Dermis blood vessel endothelial cell (primary cell): ENCODE measurements at regions not wholly inside any gene's neighbourhood (a gene's known extent, or its start where the extent isn't known, plus 50 kb on each side); places are given as distances from the start of the nearest gene placed in this dataset.

Source experiments
- DNase-seq: peaks from one replicate; pipeline ENCODE4 v3.0.0; 2010

DNA sequence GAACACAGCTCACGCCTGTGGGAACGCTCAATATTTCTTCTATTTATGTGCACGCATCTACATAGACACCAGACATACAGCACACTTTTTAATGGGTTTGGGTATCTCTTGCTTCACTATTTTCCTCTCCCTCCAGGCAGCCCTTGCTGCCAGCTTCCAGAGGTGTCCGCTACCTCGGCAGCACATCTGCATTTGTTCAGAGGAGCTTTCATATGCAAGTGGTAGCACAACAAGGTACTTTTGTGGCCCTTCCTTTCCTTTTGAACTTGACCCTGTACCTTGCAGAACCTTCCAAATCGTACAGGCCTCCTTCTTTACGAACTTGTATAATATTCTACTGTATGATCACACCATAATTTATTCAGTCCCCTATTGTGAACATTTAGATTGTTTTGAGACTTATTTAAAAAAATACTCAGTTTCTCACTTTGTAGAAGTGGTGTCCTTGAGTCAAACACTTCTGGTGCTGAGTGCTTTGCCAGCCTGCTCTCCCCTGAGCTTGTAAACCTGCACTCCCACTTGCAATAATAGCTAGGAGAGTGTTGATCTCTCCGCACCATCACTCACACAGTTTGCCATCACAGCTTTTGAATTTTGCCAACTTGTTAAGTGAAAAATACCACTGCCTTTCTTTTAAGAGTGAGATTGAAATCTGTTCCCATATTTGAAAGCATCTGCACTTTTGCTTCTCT lies 106.0 kb upstream of the ZNF32 start:
- DNase-seq, result no peak

DNA sequence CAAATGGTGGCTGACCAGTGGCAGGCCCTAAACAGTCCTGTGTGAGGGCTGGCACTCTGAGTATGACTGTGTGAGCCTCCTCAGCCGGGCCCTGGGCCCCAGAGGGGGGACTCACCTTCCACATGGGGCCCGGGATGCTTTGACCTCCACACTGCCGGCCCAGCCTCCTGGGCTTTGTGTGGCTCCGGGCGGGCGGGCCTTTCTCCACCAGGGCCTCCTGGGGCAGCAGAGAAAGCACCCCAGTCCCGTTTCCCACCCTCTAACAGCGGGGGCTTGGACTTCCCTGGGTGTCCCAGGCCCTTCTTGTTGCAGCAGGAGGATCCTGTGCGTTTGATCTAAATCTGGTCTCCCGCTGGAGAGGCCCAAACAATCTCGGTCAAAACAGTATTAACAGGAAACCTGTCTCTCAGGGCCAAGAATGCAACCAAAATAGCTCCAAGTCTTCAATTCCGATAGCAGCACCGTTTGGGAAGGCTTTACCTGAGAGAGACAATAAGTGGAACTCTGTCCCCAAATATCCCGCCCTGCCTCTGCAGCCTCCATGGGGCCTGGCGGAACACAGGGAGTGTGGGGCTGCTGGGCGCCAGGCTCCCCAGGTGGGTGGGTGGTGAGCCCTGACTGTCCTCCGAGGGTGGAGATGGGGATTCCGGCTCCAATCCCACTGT lies 104.8 kb upstream of the ZNF32 start:
- no peak for DNase-seq

DNA sequence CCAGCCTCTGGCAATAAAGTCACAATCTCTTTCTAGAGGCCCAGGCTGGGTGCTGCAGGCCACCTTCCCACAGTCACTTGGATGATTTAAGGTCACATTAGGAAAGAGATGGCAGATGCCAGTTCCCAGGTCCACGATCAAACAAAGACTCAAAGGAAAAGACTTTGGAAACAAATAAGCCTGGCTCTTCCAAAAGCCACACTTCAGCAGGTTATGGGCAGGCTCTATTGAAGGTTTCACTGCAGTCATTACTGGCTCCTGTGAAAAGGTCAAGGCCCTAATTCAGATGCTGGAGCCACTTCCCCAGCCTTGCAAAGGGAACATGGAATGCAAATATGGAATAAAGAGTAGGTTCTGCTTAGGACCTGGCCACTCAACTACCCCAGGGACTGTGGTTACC lies 104.0 kb upstream of the ZNF32 start:
- DNase-seq, result no peak

DNA sequence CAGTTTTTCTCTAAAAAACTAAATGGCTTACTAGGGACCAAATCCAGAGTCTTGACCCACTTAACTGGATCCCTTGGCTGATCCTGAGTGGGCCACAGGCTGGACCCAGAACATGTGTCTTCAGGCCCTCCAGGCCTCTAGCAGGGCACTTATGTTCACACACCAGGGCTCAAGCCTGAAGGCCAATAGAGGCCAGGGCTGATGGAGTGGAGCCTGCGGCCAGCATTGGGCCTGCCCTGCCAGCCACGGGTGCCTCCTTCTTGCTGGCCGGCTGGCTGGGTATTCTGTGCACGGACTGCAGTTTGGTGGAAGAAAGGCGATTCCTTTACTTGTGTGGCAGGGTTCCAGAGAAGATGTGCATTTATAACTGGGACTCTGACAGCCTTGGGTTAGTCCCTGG lies 103.0 kb upstream of the ZNF32 start:
- DNase-seq, result no peak

GRCh38 chr10:43749940-43750552 lies 101.4 kb upstream of the ZNF32 start:
- DNase-seq, result no peak

- no peak for DNase-seq
Observed at GRCh38 chr10:43749145-43749576, 100.5 kb upstream of the ZNF32 start.

GRCh38 chr10:43748560-43748959 lies 99.9 kb upstream of the ZNF32 start:
- DNase-seq, result no peak

DNA sequence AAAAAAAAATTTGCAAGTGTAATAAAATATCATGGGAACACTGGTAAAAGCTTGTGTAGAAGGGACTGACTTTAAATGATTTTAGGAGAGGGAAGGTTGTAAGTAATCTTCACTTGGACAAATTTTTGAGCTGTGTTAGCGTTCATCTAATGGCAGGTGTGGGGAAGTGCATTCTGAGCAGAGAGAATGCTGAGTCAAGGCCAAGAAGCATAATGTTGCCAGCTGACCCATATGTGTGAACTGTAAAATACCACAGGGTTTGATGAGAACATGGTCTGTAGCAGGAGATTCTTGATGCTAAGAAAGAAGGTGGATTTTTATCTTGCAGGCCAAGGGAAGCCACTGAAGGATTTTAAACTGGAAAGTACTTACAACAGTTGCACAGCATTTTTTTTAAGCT lies 98.2 kb upstream of the ZNF32 start:
- no peak for DNase-seq

DNA sequence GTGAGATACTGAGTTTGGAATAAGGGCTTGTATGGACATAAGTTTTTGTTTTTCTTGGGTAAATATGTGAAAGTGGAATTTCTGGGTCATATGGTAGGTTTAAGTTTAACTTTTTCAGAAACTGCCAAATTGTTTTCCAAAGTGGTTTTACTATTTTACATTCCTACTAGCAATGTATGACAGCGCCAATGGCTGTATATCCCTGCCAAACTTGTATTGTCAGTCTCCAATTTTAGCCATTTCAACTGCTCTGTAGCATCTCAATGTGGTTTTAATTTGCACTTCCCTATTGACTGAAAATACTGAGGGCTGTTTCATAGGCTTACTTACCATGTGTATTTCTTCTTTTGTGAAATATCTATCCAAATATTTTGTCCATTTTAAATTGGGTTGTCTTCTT lies 90.5 kb upstream of the ZNF32 start:
- no peak for DNase-seq

DNA sequence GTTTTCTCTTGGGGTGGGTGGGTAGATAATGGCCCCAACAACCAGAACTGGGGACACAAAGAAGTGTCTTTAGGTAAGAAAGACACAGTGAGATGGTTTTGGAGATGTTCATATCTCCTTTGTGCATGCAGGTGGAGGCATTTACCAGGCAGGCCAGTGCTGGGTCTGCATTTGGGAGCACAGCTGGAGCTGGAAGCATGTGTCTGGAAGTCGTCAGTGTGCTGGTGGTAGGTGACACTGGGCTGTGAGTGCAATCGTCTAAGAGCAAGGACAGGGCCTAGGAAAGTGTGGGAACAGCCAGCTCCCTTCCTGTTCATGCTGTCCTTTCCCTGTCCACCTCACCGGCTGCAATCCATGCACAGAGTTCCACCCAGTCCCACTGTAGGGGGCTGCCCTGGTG lies 88.3 kb upstream of the ZNF32 start:
- DNase-seq, result no peak

DNA sequence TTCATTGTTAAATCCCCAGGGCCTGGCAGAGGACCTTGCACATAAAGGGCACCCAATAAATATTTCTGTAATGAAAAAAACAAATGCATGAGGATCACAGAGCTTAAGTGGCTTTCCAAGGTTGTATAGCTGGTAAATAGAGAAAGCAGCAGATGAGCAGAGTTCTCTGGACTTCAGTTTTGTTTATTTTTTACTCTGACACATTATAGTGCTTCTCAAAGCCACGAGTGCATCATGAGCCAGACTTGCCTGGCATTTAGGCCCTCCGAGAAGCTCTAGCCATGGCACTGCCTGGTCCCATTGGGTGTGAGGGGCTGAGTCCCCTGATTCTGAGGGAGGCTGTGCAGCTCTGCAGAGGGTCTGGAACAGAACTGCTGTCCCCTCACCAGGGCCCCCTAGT lies 87.2 kb upstream of the ZNF32 start:
- no peak for DNase-seq

DNA sequence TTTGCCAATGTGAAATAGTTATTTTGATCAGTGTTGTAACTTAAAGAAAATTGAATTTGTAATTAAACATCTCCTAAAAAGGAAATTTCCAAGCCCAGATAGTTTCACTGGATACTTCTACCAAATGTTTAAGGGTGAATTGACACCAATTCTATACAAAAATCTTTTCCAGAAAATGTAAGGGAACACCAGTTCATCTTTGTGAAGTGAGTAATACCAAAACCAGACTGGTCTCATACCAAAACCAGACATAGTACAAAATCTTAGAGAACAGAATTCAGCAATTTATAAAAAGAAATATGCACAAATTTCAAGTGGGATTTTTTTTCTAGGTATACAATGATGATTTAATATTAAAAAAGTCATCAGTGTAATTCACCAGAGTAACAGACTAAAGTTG lies 86.0 kb upstream of the ZNF32 start:
- no peak for DNase-seq

GRCh38 chr10:43731486-43731885 lies 82.8 kb upstream of the ZNF32 start:
- DNase-seq, result no peak

DNA sequence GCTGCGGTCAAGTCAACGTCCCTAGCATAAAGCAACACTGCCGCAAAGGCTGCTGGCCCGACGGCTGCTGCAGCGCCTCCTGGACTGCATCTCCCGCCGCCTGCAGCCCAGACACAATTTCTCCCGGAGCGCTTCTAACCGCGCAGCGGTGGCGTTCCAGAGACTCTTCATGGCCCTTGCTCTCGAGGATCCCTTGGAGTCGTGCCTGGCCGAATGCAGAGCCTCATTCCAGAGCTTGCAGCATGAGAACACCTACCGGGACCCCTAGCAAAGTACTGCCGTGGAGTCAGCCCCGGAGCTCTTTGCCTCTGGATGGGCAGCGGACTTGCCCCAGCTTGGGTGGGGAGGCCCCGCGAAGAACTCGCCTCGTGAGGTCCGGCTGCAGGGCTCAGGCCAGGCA lies 79.7 kb upstream of the ZNF32 start:
- no peak for DNase-seq

DNA sequence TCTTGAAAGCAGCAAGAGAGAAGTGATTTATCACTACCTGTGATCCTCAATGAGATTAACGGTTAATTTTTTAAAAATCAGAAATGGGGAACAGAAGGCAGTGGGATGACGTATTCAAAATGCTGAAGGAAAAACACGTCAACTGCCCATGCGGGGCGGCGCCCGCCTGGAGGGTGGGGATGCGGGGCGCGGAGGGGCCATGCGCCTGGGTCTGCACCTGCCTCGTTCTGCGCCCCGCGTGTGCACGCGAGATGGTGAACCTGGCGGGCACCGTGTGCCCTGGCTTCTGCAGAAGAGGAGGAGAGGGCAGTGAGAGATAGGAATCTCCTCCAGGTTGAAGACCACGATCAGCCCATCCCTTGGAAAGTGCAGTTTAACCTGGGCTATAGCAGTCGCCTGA lies 79.3 kb upstream of the ZNF32 start:
- no peak for DNase-seq

DNA sequence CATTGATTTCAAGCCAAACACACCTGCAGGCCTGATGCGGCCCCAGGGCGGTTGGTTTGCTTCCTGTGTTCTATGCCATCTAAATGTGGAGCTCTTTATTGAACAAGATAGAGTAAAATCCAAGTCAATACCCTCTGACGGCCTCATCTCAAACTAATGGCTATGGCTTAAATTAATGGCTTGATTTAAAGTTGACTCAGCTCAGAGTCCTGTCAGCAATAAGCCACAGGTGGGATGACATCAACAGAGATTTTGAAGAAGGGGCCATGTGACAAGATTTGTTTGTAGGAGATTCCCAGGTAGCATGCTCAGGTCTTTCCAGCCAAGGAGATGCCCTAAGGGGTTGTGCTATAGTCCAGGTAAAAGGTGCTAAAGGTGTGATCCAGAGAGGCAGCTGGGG lies 66.7 kb upstream of the ZNF32 start:
- no peak for DNase-seq

GRCh38 chr10:43712821-43713584 lies 64.3 kb upstream of the ZNF32 start:
- DNase-seq, result no peak

GRCh38 chr10:43710772-43711471 lies 62.2 kb upstream of the ZNF32 start:
- no peak for DNase-seq

DNA sequence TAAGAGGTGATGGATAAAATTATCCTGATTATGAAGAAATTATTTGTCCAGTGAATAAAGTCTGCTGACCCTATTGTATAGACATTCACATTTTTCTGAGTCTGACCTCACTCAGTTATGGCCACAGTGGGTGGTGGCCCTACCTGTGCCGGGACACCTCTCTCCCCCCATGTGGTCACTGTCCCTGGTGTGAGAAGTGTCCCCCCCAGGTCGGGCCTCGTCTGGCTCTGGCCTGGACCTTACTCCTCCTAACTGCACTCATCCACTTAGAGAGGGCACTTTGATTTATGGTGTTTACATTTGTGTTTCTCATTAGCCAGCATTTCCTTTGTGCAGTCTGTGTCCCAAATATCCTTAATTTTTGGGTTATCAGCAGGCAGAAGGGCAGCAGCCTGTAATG lies 59.6 kb upstream of the ZNF32 start:
- DNase-seq, result no peak

DNA sequence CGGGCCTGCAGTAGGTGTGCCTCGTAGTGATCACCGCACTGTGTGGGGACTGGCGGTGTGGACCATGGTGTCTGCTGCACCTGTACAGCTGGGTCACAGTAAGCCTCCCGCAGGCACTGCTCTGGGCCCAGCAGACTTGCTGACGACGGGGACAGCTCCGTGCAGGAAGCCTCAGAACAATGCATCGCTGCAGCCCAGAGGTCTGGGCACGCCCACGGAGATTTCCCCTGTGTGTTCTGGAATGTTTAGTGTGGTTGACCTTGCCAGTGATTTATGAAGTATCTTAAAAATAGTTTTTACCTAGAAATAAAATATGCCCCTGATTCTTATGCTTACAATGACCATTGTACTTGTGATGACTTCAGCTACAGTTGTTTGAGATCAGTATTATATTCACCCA lies 59.1 kb upstream of the ZNF32 start:
- DNase-seq, result peak; percentile 92

DNA sequence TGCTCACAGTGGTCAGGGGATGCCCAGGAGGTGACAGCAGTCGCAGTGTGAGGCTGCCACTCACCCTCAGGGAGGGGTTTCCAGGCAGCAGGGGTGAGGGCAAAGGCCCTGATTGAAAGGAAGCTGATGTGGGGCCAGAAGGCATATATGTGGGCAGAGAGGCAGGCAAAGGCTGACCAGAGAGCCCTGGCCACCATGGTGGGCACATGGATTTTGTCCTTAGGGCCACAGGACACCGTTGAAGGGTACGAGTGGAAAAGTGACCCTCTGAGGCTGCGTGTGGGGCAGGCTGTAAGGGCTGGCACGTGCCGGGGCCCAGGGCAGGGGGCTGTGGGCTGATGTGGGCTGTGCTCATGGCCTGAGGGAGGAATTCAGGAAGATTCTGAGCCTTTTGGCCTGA lies 57.5 kb upstream of the ZNF32 start:
- DNase-seq, result no peak

GRCh38 chr10:43703286-43703685 lies 54.6 kb upstream of the ZNF32 start:
- DNase-seq, result no peak

DNA sequence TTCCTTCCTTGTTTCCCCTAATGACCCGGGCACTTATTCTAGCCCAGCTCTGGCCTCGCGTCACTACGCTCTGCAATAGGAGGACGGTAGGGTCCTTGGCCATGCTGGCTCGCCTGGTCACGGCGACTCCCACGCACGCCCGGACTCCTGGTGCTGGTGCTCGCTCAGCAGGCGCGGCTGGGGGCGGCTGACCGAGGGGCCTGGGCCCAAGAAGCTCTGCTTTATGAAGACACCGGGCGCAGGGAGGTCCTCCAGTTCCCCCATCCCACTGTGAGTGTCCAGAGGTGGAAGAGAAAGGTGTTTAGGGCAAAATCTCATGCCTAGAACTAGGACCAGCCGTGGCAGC lies 54.2 kb upstream of the ZNF32 start:
- DNase-seq, result no peak
